K562 (cell line): ENCODE measurements at regions not wholly inside any gene's neighbourhood (a gene's known extent, or its start where the extent isn't known, plus 50 kb on each side); places are given as distances from the start of the nearest gene placed in this dataset.

Source experiments
- BHLHE40 ChIP-seq: IDR thresholded peaks from 2 replicates; pipeline ENCODE4 v1.6.1; 2011; ENCODE audit warnings: low read length, improper control_type of control experiment
- CTCF ChIP-seq, 3 experiments: IDR thresholded peaks in 2 of 3; conservative IDR thresholded peaks in 1 of 3; 2 replicates each; pipeline ENCODE4 v1.5.1; 2011 to 2012; ENCODE audit warnings: low read length in 3 of 3, mild to moderate bottlenecking in 3 of 3, control low read depth in 2 of 3, improper control_type of control experiment in 1 of 3, inconsistent platforms in 1 of 3, low read depth in 1 of 3, mixed read lengths in 1 of 3, moderate library complexity in 1 of 3; ENCODE audit not compliant: insufficient read depth in 2 of 3
- EZH2 ChIP-seq: IDR thresholded peaks from 2 replicates; pipeline ENCODE4 v1.6.1; 2012; ENCODE audit warnings: low read depth, mild to moderate bottlenecking, inconsistent platforms, low read length, borderline replicate concordance
- HCFC1 ChIP-seq: IDR thresholded peaks from 2 replicates; pipeline ENCODE4 v1.6.1; 2012; ENCODE audit warnings: low read depth, low read length, improper control_type of control experiment
- MAFK ChIP-seq: IDR thresholded peaks from 2 replicates; pipeline ENCODE4 v1.6.1; 2011; ENCODE audit warnings: low read length, improper control_type of control experiment
- PHTF2 ChIP-seq: fragments of 250-450 bp; sonication (Bioruptor Pico); IDR thresholded peaks from 2 replicates; pipeline ENCODE4 v1.5.0; 2021; ENCODE audit warnings: mild to moderate bottlenecking
- TCF7 ChIP-seq: sonication (generic); IDR thresholded peaks from 2 replicates; pipeline ENCODE4 v1.6.1; 2016; ENCODE audit warnings: antibody characterized with exemption, borderline replicate concordance
- TRIM28 ChIP-seq: fragments of 450-650 bp; IDR thresholded peaks from 2 replicates; pipeline ENCODE4 v1.6.1; 2017
- ZNF165 ChIP-seq: fragments of 250-450 bp; sonication (Bioruptor Pico); IDR thresholded peaks from 2 replicates; pipeline ENCODE4 v1.4.0; 2020; ENCODE audit warnings: borderline replicate concordance
- ZNF311 ChIP-seq: fragments of 250-450 bp; sonication (Bioruptor Pico); IDR thresholded peaks from 2 replicates; pipeline ENCODE4 v1.4.0; 2020; ENCODE audit warnings: mild to moderate bottlenecking, moderate library complexity
- ZNF717 ChIP-seq: fragments of 250-450 bp; sonication (Bioruptor Pico); IDR thresholded peaks from 2 replicates; pipeline ENCODE4 v1.5.0; 2021

- TF ChIP-seq TRIM28 (no peak), MAFK (no peak), HCFC1 (no peak), CTCF (IDR thresholded peaks at IDR 0.05 in 2 of 3, conservative IDR thresholded peaks at IDR 0.05 in 1 of 3; ENCODE audit: insufficient read depth in 2 of 3, low read depth in 1 of 3, low read length in 3 of 3) (no peak), EZH2 (no peak), PHTF2 (CRISPR knock-in tag) (no peak), ZNF165 (no peak), ZNF311 (no peak), TCF7 (no peak), ZNF717 (CRISPR knock-in tag) (no peak), BHLHE40 (no peak)
These were observed 68.0 kb downstream of the MRPL46 start for GRCh38 chr15:88399021-88399685.
